ENCODE measurements at regions not wholly inside any gene's neighbourhood (a gene's known extent, or its start where the extent isn't known, plus 50 kb on each side); places are given as distances from the start of the nearest gene placed in this dataset.

GRCh38 chr10:43960135-43960415 is 311.4 kb upstream of the ZNF32 start:
- no peak for TF ChIP-seq CREB5 (CRISPR knock-in tag; IDR thresholded peaks at IDR 0.05; ENCODE audit: low read depth)
- TF ChIP-seq OSR1 (CRISPR knock-in tag; IDR thresholded peaks at IDR 0.05) = no peak
- TF ChIP-seq TOX (CRISPR knock-in tag; IDR thresholded peaks at IDR 0.05; ENCODE audit: borderline replicate concordance) = no peak
- no peak for TF ChIP-seq ESRRG (CRISPR knock-in tag; IDR thresholded peaks at IDR 0.05)
- no peak for ATAC-seq

- TF ChIP-seq CSDC2 (CRISPR knock-in tag; IDR thresholded peaks at IDR 0.05) = no peak
- no peak for TF ChIP-seq GLIS3 (CRISPR knock-in tag; IDR thresholded peaks at IDR 0.05)
- ATAC-seq = no peak
These were observed 310.9 kb upstream of the ZNF32 start for GRCh38 chr10:43959364-43960134.

- TF ChIP-seq CSRNP3 (CRISPR knock-in tag; IDR thresholded peaks at IDR 0.05) (no peak), RARB (CRISPR knock-in tag; IDR thresholded peaks at IDR 0.05) (no peak), TCF4 (CRISPR knock-in tag; IDR thresholded peaks at IDR 0.05; ENCODE audit: borderline replicate concordance) (no peak), CREB5 (CRISPR knock-in tag; IDR thresholded peaks at IDR 0.05; ENCODE audit: low read depth) (no peak), GLIS3 (CRISPR knock-in tag; IDR thresholded peaks at IDR 0.05) (no peak), OSR1 (CRISPR knock-in tag; IDR thresholded peaks at IDR 0.05) (no peak), PATZ1 (CRISPR knock-in tag; IDR thresholded peaks at IDR 0.05; ENCODE audit: borderline replicate concordance) (no peak), CSDC2 (CRISPR knock-in tag; IDR thresholded peaks at IDR 0.05) (no peak), ISL1 (CRISPR knock-in tag; IDR thresholded peaks at IDR 0.05) (no peak), ESRRG (CRISPR knock-in tag; IDR thresholded peaks at IDR 0.05) (no peak), TSHZ2 (CRISPR knock-in tag; IDR thresholded peaks at IDR 0.05) (no peak), ARNTL (CRISPR knock-in tag; IDR thresholded peaks at IDR 0.05; ENCODE audit: borderline replicate concordance, low read depth) (no peak), BACH2 (CRISPR knock-in tag; IDR thresholded peaks at IDR 0.05; ENCODE audit: borderline replicate concordance) (no peak), POU6F1 (CRISPR knock-in tag; IDR thresholded peaks at IDR 0.05; ENCODE audit: borderline replicate concordance, low read depth) (no peak)
- ATAC-seq = no peak
These were observed 310.3 kb upstream of the ZNF32 start for GRCh38 chr10:43958964-43959363.

- no peak for ATAC-seq
- no peak for TF ChIP-seq ZC3H10 (CRISPR knock-in tag; IDR thresholded peaks at IDR 0.05)
- TF ChIP-seq ZFP30 (CRISPR knock-in tag; IDR thresholded peaks at IDR 0.05) = no peak
- no peak for TF ChIP-seq TOX (CRISPR knock-in tag; IDR thresholded peaks at IDR 0.05; ENCODE audit: borderline replicate concordance)
- no peak for TF ChIP-seq BACH2 (CRISPR knock-in tag; IDR thresholded peaks at IDR 0.05; ENCODE audit: borderline replicate concordance)
- no peak for TF ChIP-seq ARNTL (CRISPR knock-in tag; IDR thresholded peaks at IDR 0.05; ENCODE audit: borderline replicate concordance, low read depth)
- no peak for TF ChIP-seq PPARA (CRISPR knock-in tag; IDR thresholded peaks at IDR 0.05; ENCODE audit: borderline replicate concordance)
- no peak for TF ChIP-seq TSHZ2 (CRISPR knock-in tag; IDR thresholded peaks at IDR 0.05)
- TF ChIP-seq CREB5 (CRISPR knock-in tag; IDR thresholded peaks at IDR 0.05; ENCODE audit: low read depth) = no peak
- TF ChIP-seq CSDC2 (CRISPR knock-in tag; IDR thresholded peaks at IDR 0.05) = no peak
- TF ChIP-seq GLIS3 (CRISPR knock-in tag; IDR thresholded peaks at IDR 0.05) = no peak
- TF ChIP-seq ZNF70 (CRISPR knock-in tag; IDR thresholded peaks at IDR 0.05) = no peak
These were observed 309.4 kb upstream of the ZNF32 start for GRCh38 chr10:43958071-43958432.

Measured in SK-N-SH treated with all-trans-retinoic acid at 6 μM for 48 hours (cell line).